HFF-Myc (cell line): ENCODE measurements at regions not wholly inside any gene's neighbourhood (a gene's known extent, or its start where the extent isn't known, plus 50 kb on each side); places are given as distances from the start of the nearest gene placed in this dataset.

Experiments
- DNase-seq: peaks from one replicate; pipeline ENCODE4 v3.0.0-alpha.2; 2011; ENCODE audit warnings: low read depth; ENCODE audit errors: extremely low read depth
- H3K4me3 ChIP-seq: replicated peaks from 2 replicates; pipeline ENCODE4 v1.5.1; 2011; ENCODE audit warnings: low read depth, mild to moderate bottlenecking, control low read depth, low read length
- CTCF ChIP-seq: IDR thresholded peaks from 2 replicates; pipeline ENCODE4 v1.5.1; 2012; ENCODE audit warnings: mild to moderate bottlenecking, low read depth, low read length, control low read depth; ENCODE audit errors: missing control alignments

GRCh38 chr1:199405634-199406196, 621.8 kb upstream of the NR5A2 start:
- H3K4me3 ChIP-seq: no peak overlapping the region
- DNase-seq: no peak
- no peak for TF ChIP-seq CTCF

GRCh38 chr1:199410462-199410861, 617.0 kb upstream of the NR5A2 start:
- no peak for DNase-seq
- no peak for TF ChIP-seq CTCF

GRCh38 chr1:199411506-199411905, 616.0 kb upstream of the NR5A2 start:
- no peak for DNase-seq

More at GRCh38 chr1:199410462-199410861, 617.0 kb upstream of the NR5A2 start:
- H3K4me3 ChIP-seq: no peak overlapping the region

GRCh38 chr1:199422206-199422605, 605.3 kb upstream of the NR5A2 start:
- peak; percentile 48 for TF ChIP-seq CTCF
- peak; percentile 7 for DNase-seq
- no peak overlapping the region for H3K4me3 ChIP-seq

More at GRCh38 chr1:199411506-199411905, 616.0 kb upstream of the NR5A2 start:
- no peak overlapping the region for H3K4me3 ChIP-seq
- TF ChIP-seq CTCF: no peak

- no peak for DNase-seq
- no peak overlapping the region for H3K4me3 ChIP-seq
- TF ChIP-seq CTCF: no peak
These were observed 579.6 kb upstream of the NR5A2 start for GRCh38 chr1:199447906-199448305.

- no peak for TF ChIP-seq CTCF
- DNase-seq: no peak
- H3K4me3 ChIP-seq: no peak overlapping the region
These were observed 578.9 kb upstream of the NR5A2 start for GRCh38 chr1:199448646-199449045.

GRCh38 chr1:199449221-199449620, 578.3 kb upstream of the NR5A2 start:
- no peak for TF ChIP-seq CTCF
- no peak overlapping the region for H3K4me3 ChIP-seq
- no peak for DNase-seq
